H1 (cell line): ENCODE measurements at regions not wholly inside any gene's neighbourhood (a gene's known extent, or its start where the extent isn't known, plus 50 kb on each side); places are given as distances from the start of the nearest gene placed in this dataset.

Experiments used
- CTCF ChIA-PET: fragments of 300-600 bp; sonication (Branson Sonifier 250); formaldehyde crosslinking; loops from one replicate; lab custom pipeline; 2021; ENCODE audit not compliant: partially characterized antibody; lab: Charles Lee
- POLR2A ChIA-PET: fragments of 300-600 bp; sonication (Branson Sonifier 250); formaldehyde crosslinking; loops from one replicate; lab custom pipeline; 2021; ENCODE audit warnings: inconsistent platforms; ENCODE audit not compliant: partially characterized antibody; lab: Charles Lee
- DNase-seq, 2 experiments: peaks; one replicate each; pipeline versions ENCODE4 v3.0.0 to v3.0.0-alpha.2; 2010 to 2022; ENCODE audit warnings: low spot score in 2 of 2, low read depth in 1 of 2, mixed read lengths in 1 of 2
- FAIRE-seq: peaks from 2 replicates; lab custom pipeline; 2011; peaks lifted over from hg19 to GRCh38; lab: Jason Lieb, UNC
- H2AFZ ChIP-seq: 2 replicates; pipeline ENCODE4 v1.8.1; 2012; ENCODE audit warnings: low read length, inconsistent platforms
- H2AK5ac ChIP-seq: 2 replicates; pipeline ENCODE4 v1.6.1; 2013; ENCODE audit warnings: low read depth, low read length
- H2BK120ac ChIP-seq: replicated peaks from 2 replicates; pipeline ENCODE3; 2013; ENCODE audit warnings: low read depth, low read length, inconsistent platforms
- H2BK12ac ChIP-seq: 2 replicates; pipeline ENCODE4 v1.6.1; 2013; ENCODE audit warnings: low read depth, low read length
- H2BK15ac ChIP-seq: 2 replicates; pipeline ENCODE4 v1.6.1; 2013; ENCODE audit warnings: low read length
- H2BK20ac ChIP-seq: 2 replicates; pipeline ENCODE4 v1.6.1; 2013; ENCODE audit warnings: low read length
- H2BK5ac ChIP-seq: 2 replicates; pipeline ENCODE4 v1.6.1; 2013; ENCODE audit warnings: low read depth, low read length
- H3K14ac ChIP-seq: 2 replicates; pipeline ENCODE4 v1.6.1; 2013; ENCODE audit warnings: inconsistent platforms; ENCODE audit not compliant: insufficient read length
- H3K18ac ChIP-seq: 2 replicates; pipeline ENCODE4 v1.6.1; 2013; ENCODE audit warnings: low read length; ENCODE audit errors: extremely low read depth
- H3K23ac ChIP-seq: 2 replicates; pipeline ENCODE4 v1.6.1; 2013; ENCODE audit warnings: inconsistent platforms; ENCODE audit not compliant: insufficient read length
- H3K23me2 ChIP-seq: 2 replicates; pipeline ENCODE4 v1.6.1; 2013; ENCODE audit warnings: low read depth, low read length
- H3K27ac ChIP-seq: 2 replicates; pipeline ENCODE4 v1.6.1; 2011; ENCODE audit warnings: low read depth, low read length, inconsistent platforms
- H3K27me3 ChIP-seq, 4 experiments: replicated peaks in 1 of 4; 1 replicate in 1 of 4; 2 replicates in 3 of 4; pipeline versions ENCODE4 v1.6.1 to v1.8.1; 2011 to 2013; ENCODE audit warnings: low read length in 3 of 4, mild to moderate bottlenecking in 3 of 4, inconsistent platforms in 2 of 4, mixed read lengths in 2 of 4, moderate library complexity in 1 of 4; ENCODE audit not compliant: control insufficient read depth in 3 of 4, insufficient read depth in 3 of 4; ENCODE audit errors: extremely low read depth in 1 of 4
- H3K36me3 ChIP-seq, 4 experiments: 2 replicates each; pipeline versions ENCODE4 v1.6.1 to v1.8.1; 2011 to 2013; ENCODE audit warnings: mild to moderate bottlenecking in 4 of 4, low read length in 3 of 4, moderate library complexity in 2 of 4, control low read depth in 1 of 4, inconsistent platforms in 1 of 4; ENCODE audit not compliant: insufficient read depth in 4 of 4, control insufficient read depth in 2 of 4
- H3K4ac ChIP-seq: replicated peaks from 2 replicates; pipeline ENCODE3; 2013; ENCODE audit warnings: low read length, low read depth, mixed read lengths, inconsistent platforms; ENCODE audit not compliant: insufficient read length
- H3K4me1 ChIP-seq, 4 experiments: replicated peaks in 1 of 4; 1 replicate in 1 of 4; 2 replicates in 3 of 4; pipeline versions ENCODE4 v1.6.1 to v1.8.1; 2011 to 2013; ENCODE audit warnings: low read length in 3 of 4, inconsistent platforms in 2 of 4, mixed read lengths in 1 of 4; ENCODE audit not compliant: insufficient read depth in 4 of 4, control insufficient read depth in 3 of 4
- H3K4me2 ChIP-seq, 2 experiments: 2 replicates each; pipeline versions ENCODE4 v1.6.1 to v1.8.1; 2011 to 2013; ENCODE audit warnings: low read depth in 2 of 2, low read length in 2 of 2, control low read depth in 1 of 2, inconsistent platforms in 1 of 2, mild to moderate bottlenecking in 1 of 2; ENCODE audit not compliant: insufficient read depth in 1 of 2
- H3K4me3 ChIP-seq, 4 experiments: fragments of 200-600, 300-600 bp in 1 of 4; sonication (generic), shearing (Covaris generic), sonication (Bioruptor Twin) in 1 of 4; 2 replicates each; pipeline versions ENCODE4 v1.5.1 to v1.8.1; 2011 to 2016; ENCODE audit warnings: low read length in 4 of 4, low read depth in 3 of 4, control low read depth in 2 of 4, inconsistent platforms in 2 of 4, mild to moderate bottlenecking in 2 of 4, mixed read lengths in 1 of 4, moderate library complexity in 1 of 4; ENCODE audit not compliant: insufficient read depth in 2 of 4; ENCODE audit errors: extremely low read depth in 1 of 4
- H3K56ac ChIP-seq: replicated peaks from 2 replicates; pipeline ENCODE3; 2013; ENCODE audit warnings: low read depth, mild to moderate bottlenecking, mixed read lengths, low read length, inconsistent platforms; ENCODE audit not compliant: insufficient read length
- H3K79me1 ChIP-seq: 2 replicates; pipeline ENCODE4 v1.6.1; 2013; ENCODE audit warnings: low read depth, low read length, control low read depth
- H3K79me2 ChIP-seq, 2 experiments: 2 replicates each; pipeline versions ENCODE4 v1.6.1 to v1.8.1; 2012 to 2013; ENCODE audit warnings: low read length in 2 of 2, mild to moderate bottlenecking in 2 of 2, inconsistent platforms in 1 of 2; ENCODE audit not compliant: insufficient read depth in 2 of 2, control insufficient read depth in 1 of 2
- H3K9ac ChIP-seq, 4 experiments: replicated peaks in 1 of 4; 1 replicate in 1 of 4; 2 replicates in 3 of 4; pipeline versions ENCODE4 v1.6.1 to v1.8.1; 2011 to 2013; ENCODE audit warnings: low read depth in 3 of 4, low read length in 3 of 4, control low read depth in 2 of 4, mild to moderate bottlenecking in 2 of 4, moderate library complexity in 2 of 4, inconsistent platforms in 1 of 4; ENCODE audit errors: extremely low read depth in 1 of 4
- H3K9me3 ChIP-seq, 2 experiments: 2 replicates each; pipeline versions ENCODE4 v1.6.1 to v1.8.1; 2012 to 2013; ENCODE audit warnings: mild to moderate bottlenecking in 2 of 2, moderate library complexity in 2 of 2, control low read depth in 1 of 2, inconsistent platforms in 1 of 2, low read depth in 1 of 2, low read length in 1 of 2, mixed read lengths in 1 of 2; ENCODE audit not compliant: insufficient read depth in 2 of 2
- H4K20me1 ChIP-seq, 2 experiments: replicated peaks in 1 of 2; 2 replicates each; pipeline versions ENCODE3 to v1.8.1; 2011 to 2013; ENCODE audit warnings: inconsistent platforms in 2 of 2, low read length in 2 of 2, mild to moderate bottlenecking in 1 of 2; ENCODE audit not compliant: insufficient read depth in 2 of 2, control insufficient read depth in 1 of 2
- H4K5ac ChIP-seq: 2 replicates; pipeline ENCODE4 v1.6.1; 2013; ENCODE audit warnings: low read length, low read depth, mixed read lengths, inconsistent platforms; ENCODE audit not compliant: insufficient read length
- H4K8ac ChIP-seq: 2 replicates; pipeline ENCODE4 v1.8.0; 2013; ENCODE audit warnings: mild to moderate bottlenecking, moderate library complexity, low read length, inconsistent platforms; ENCODE audit not compliant: insufficient read depth; ENCODE audit errors: extremely low read depth
- H4K91ac ChIP-seq: replicated peaks from 2 replicates; pipeline ENCODE3; 2013; ENCODE audit warnings: low read length, mixed read lengths, inconsistent platforms; ENCODE audit not compliant: insufficient read length
- BACH1 ChIP-seq: IDR thresholded peaks from 2 replicates; pipeline ENCODE4 v1.6.1; 2012; ENCODE audit warnings: low read length, improper control_type of control experiment
- BRCA1 ChIP-seq: IDR thresholded peaks from 2 replicates; pipeline ENCODE4 v1.6.1; 2012; ENCODE audit warnings: low read depth, low read length, improper control_type of control experiment
- CBX8 ChIP-seq: fragments of 300-800, 300-1000 bp; sonication (generic); IDR thresholded peaks from 2 replicates; pipeline ENCODE4 v1.7.1; 2016; ENCODE audit warnings: low read depth, low read length, borderline replicate concordance
- CREB1 ChIP-seq: IDR thresholded peaks from 2 replicates; pipeline ENCODE4 v1.6.1; 2012; ENCODE audit warnings: inconsistent platforms
- CTBP2 ChIP-seq: IDR thresholded peaks from 2 replicates; pipeline ENCODE4 v1.7.0; 2011; ENCODE audit warnings: borderline replicate concordance, mild to moderate bottlenecking, moderate library complexity, mixed read lengths, low read length; ENCODE audit not compliant: insufficient read depth, insufficient read length
- E2F6 ChIP-seq: IDR thresholded peaks from 2 replicates; pipeline ENCODE4 v1.6.1; 2012; ENCODE audit warnings: inconsistent platforms
- HDAC6 ChIP-seq: IDR thresholded peaks from one replicate; pipeline ENCODE4 v1.7.1; 2012; ENCODE audit warnings: low read depth, mild to moderate bottlenecking, inconsistent platforms, low read length, moderate library complexity
- NRF1 ChIP-seq: IDR thresholded peaks from 2 replicates; pipeline ENCODE4 v1.6.1; 2011; ENCODE audit warnings: mild to moderate bottlenecking, low read depth, low read length, improper control_type of control experiment
- RFX5 ChIP-seq: IDR thresholded peaks from 2 replicates; pipeline ENCODE4 v1.6.1; 2011; ENCODE audit warnings: low read depth, low read length, improper control_type of control experiment, borderline replicate concordance
- RNF2 ChIP-seq: fragments of 200-900, 300-1000 bp; sonication (generic); IDR thresholded peaks from 2 replicates; pipeline ENCODE4 v1.7.1; 2016; ENCODE audit warnings: borderline replicate concordance, low read depth, mild to moderate bottlenecking, antibody characterized with exemption, low read length; ENCODE audit not compliant: poor library complexity, severe bottlenecking; ENCODE audit errors: missing control alignments
- SIN3A ChIP-seq, 2 experiments: IDR thresholded peaks in 1 of 2; conservative IDR thresholded peaks in 1 of 2; 2 replicates each; pipeline ENCODE4 v1.6.1; 2011 to 2012; ENCODE audit warnings: low read length in 2 of 2, improper control_type of control experiment in 1 of 2, low read depth in 1 of 2, mild to moderate bottlenecking in 1 of 2
- SIX5 ChIP-seq: IDR thresholded peaks from 2 replicates; pipeline ENCODE4 v1.6.1; 2011; ENCODE audit warnings: mild to moderate bottlenecking, low read depth, low read length
- SP2 ChIP-seq: IDR thresholded peaks from 2 replicates; pipeline ENCODE4 v1.6.1; 2012; ENCODE audit warnings: mild to moderate bottlenecking, low read length, inconsistent platforms
- SUZ12 ChIP-seq: fragments of 200-600 bp; sonication (generic); IDR thresholded peaks from 2 replicates; pipeline ENCODE4 v1.6.1; 2012; ENCODE audit warnings: mild to moderate bottlenecking, inconsistent platforms, low read length, moderate library complexity, mixed read lengths
- TCF12 ChIP-seq: IDR thresholded peaks from 2 replicates; pipeline ENCODE4 v1.6.1; 2011; ENCODE audit warnings: low read depth, mild to moderate bottlenecking, low read length
- WGBS, 2 experiments: shearing (Covaris generic) in 1 of 2; methylation state at CpG; one replicate each; pipeline versions ENCODE4 v1.1.6 to v1.1.7; 2013 to 2015; ENCODE audit warnings: low lambda C conversion rate in 2 of 2, mixed read lengths in 2 of 2, inconsistent platforms in 1 of 2, low coverage in 1 of 2, missing lambda C conversion rate in 1 of 2; ENCODE audit not compliant: insufficient replicate concordance in 2 of 2, insufficient coverage in 1 of 2, insufficient read length in 1 of 2; ENCODE audit errors: extremely low coverage in 1 of 2, missing lambda C conversion rate in 1 of 2; 5-methylcytosine and 5-hydroxymethylcytosine counted together

- WGBS, 2 experiments: 98% methylated on average over 2 of the region's 2 CpGs; no CpG with 5 or more reads in 1 of the 2 experiments
- CTCF ChIA-PET: no interaction called here
- POLR2A ChIA-PET: no interaction called here
- TF ChIP-seq RFX5 (no peak), CTBP2 (no peak), BRCA1 (no peak), SIN3A (conservative IDR thresholded peaks at IDR 0.05 in 1 of 2, IDR thresholded peaks at IDR 0.05 in 1 of 2; ENCODE audit: low read depth in 1 of 2, low read length in 2 of 2) (no peak), NRF1 (no peak), TCF12 (no peak), CBX8 (no peak), HDAC6 (no peak), BACH1 (no peak), SIX5 (no peak), SUZ12 (no peak), RNF2 (no peak), SP2 (no peak), E2F6 (no peak), CREB1 (no peak)
These were observed 260.2 kb upstream of the ST6GAL2 start for GRCh38 chr2:107146181-107146580.

More at GRCh38 chr2:107146181-107146580, 260.2 kb upstream of the ST6GAL2 start:
- no peak overlapping the region for H2BK20ac ChIP-seq
- no peaks in the 10 kb centered on the region; a peak in 1 of 7 replicates for H3K4me1 ChIP-seq
- no peak overlapping the region for H3K23ac ChIP-seq
- H3K27me3 ChIP-seq: no peaks in the 10 kb centered on the region
- no peak overlapping the region for H3K18ac ChIP-seq
- H3K27ac ChIP-seq: no peak overlapping the region
- no peak overlapping the region for H4K91ac ChIP-seq
- H3K79me1 ChIP-seq: no peaks in the 10 kb centered on the region
- no peak overlapping the region for H3K56ac ChIP-seq
- H3K4me3 ChIP-seq: no peak overlapping the region
- DNase-seq (no peak), FAIRE-seq (no peak)
- no peak overlapping the region for H3K9ac ChIP-seq
- no peak overlapping the region for H2BK120ac ChIP-seq
- H2AK5ac ChIP-seq: no peak overlapping the region
- H3K4ac ChIP-seq: no peak overlapping the region
- H3K79me2 ChIP-seq: no peaks in the 10 kb centered on the region
- H3K9me3 ChIP-seq: peaks cover 6 to 9% of the 10 kb centered on the region in 2 experiments; a peak in 3 of 4 replicates
- H4K5ac ChIP-seq: no peak overlapping the region
- no peaks in the 10 kb centered on the region for H3K23me2 ChIP-seq
- H4K8ac ChIP-seq: no peak overlapping the region
- no peaks in the 10 kb centered on the region for H4K20me1 ChIP-seq
- no peak overlapping the region for H2BK12ac ChIP-seq
- no peak overlapping the region for H3K4me2 ChIP-seq
- H2AFZ ChIP-seq: no peak overlapping the region
- H3K14ac ChIP-seq: no peak overlapping the region
- H2BK5ac ChIP-seq: no peak overlapping the region
- H3K36me3 ChIP-seq: no peaks in the 10 kb centered on the region
- H2BK15ac ChIP-seq: no peak overlapping the region
